ENCODE measurements at regions not wholly inside any gene's neighbourhood (a gene's known extent, or its start where the extent isn't known, plus 50 kb on each side); places are given as distances from the start of the nearest gene placed in this dataset.

- TF ChIP-seq TCF4 (CRISPR knock-in tag; IDR thresholded peaks at IDR 0.05; ENCODE audit: borderline replicate concordance) (no peak), CSDC2 (CRISPR knock-in tag; IDR thresholded peaks at IDR 0.05) (no peak), SNAI2 (CRISPR knock-in tag; IDR thresholded peaks at IDR 0.05) (no peak), TSHZ2 (CRISPR knock-in tag; IDR thresholded peaks at IDR 0.05) (no peak), PATZ1 (CRISPR knock-in tag; IDR thresholded peaks at IDR 0.05; ENCODE audit: borderline replicate concordance) (no peak), POU6F1 (CRISPR knock-in tag; IDR thresholded peaks at IDR 0.05; ENCODE audit: borderline replicate concordance, low read depth) (no peak), ZC3H10 (CRISPR knock-in tag; IDR thresholded peaks at IDR 0.05) (no peak), ARNTL (CRISPR knock-in tag; IDR thresholded peaks at IDR 0.05; ENCODE audit: borderline replicate concordance, low read depth) (no peak), BACH2 (CRISPR knock-in tag; IDR thresholded peaks at IDR 0.05; ENCODE audit: borderline replicate concordance) (no peak)
- no peak for ATAC-seq
Measured at GRCh38 chr12:92275443-92276154, 130.0 kb upstream of the BTG1 start.

DNA sequence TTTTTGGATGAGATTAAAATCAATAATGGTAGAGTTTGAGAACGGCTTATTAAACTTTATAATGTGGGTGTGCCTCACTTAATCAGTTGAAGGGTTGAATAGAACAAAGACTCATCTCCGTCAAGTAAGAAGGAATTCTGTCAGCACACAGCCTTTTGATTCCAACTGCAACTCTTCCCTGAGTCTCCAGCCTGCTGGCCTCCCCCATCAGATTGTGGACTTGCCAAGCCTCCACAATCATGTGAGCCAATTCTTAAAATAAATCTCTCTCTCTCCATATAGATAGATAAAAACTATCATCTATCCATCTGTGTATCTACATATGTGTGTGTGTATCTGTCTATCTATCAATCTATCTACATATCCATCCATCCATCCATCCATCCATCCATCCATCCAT is 127.4 kb upstream of the BTG1 start:
- TF ChIP-seq RARB (CRISPR knock-in tag; IDR thresholded peaks at IDR 0.05): no peak
- TF ChIP-seq CSDC2 (CRISPR knock-in tag; IDR thresholded peaks at IDR 0.05): no peak
- TF ChIP-seq PATZ1 (CRISPR knock-in tag; IDR thresholded peaks at IDR 0.05; ENCODE audit: borderline replicate concordance): no peak
- TF ChIP-seq OSR1 (CRISPR knock-in tag; IDR thresholded peaks at IDR 0.05): no peak
- TF ChIP-seq ISL1 (CRISPR knock-in tag; IDR thresholded peaks at IDR 0.05): no peak
- no peak for TF ChIP-seq TOX (CRISPR knock-in tag; IDR thresholded peaks at IDR 0.05; ENCODE audit: borderline replicate concordance)
- TF ChIP-seq, protein P1, sequence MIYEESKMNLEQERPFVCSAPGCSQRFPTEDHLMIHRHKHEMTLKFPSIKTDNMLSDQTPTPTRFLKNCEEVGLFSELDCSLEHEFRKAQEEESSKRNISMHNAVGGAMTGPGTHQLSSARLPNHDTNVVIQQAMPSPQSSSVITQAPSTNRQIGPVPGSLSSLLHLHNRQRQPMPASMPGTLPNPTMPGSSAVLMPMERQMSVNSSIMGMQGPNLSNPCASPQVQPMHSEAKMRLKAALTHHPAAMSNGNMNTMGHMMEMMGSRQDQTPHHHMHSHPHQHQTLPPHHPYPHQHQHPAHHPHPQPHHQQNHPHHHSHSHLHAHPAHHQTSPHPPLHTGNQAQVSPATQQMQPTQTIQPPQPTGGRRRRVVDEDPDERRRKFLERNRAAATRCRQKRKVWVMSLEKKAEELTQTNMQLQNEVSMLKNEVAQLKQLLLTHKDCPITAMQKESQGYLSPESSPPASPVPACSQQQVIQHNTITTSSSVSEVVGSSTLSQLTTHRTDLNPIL (CRISPR knock-in tag; IDR thresholded peaks at IDR 0.05; ENCODE audit: low read depth): no peak
- TF ChIP-seq ZC3H10 (CRISPR knock-in tag; IDR thresholded peaks at IDR 0.05): no peak
- TF ChIP-seq POU6F1 (CRISPR knock-in tag; IDR thresholded peaks at IDR 0.05; ENCODE audit: borderline replicate concordance, low read depth): no peak
- TF ChIP-seq ZNF8 (CRISPR knock-in tag; IDR thresholded peaks at IDR 0.05): no peak
- TF ChIP-seq BACH2 (CRISPR knock-in tag; IDR thresholded peaks at IDR 0.05; ENCODE audit: borderline replicate concordance): no peak
- no peak for TF ChIP-seq CSRNP3 (CRISPR knock-in tag; IDR thresholded peaks at IDR 0.05)
- no peak for TF ChIP-seq SNAI2 (CRISPR knock-in tag; IDR thresholded peaks at IDR 0.05)
- no peak for TF ChIP-seq TSHZ2 (CRISPR knock-in tag; IDR thresholded peaks at IDR 0.05)
- TF ChIP-seq GLIS3 (CRISPR knock-in tag; IDR thresholded peaks at IDR 0.05): no peak
- TF ChIP-seq ZNF70 (CRISPR knock-in tag; IDR thresholded peaks at IDR 0.05): no peak
- TF ChIP-seq TCF4 (CRISPR knock-in tag; IDR thresholded peaks at IDR 0.05; ENCODE audit: borderline replicate concordance): no peak
- TF ChIP-seq PPARA (CRISPR knock-in tag; IDR thresholded peaks at IDR 0.05; ENCODE audit: borderline replicate concordance): no peak
- no peak for ATAC-seq

All from SK-N-SH treated with all-trans-retinoic acid at 6 μM for 48 hours (cell line).